Activated CD4-positive, alpha-beta T cell treated with anti-CD3 and anti-CD28 coated beads, Interleukin-2, amount 50 U/mL, for 1 hour (primary cell): ENCODE measurements at regions not wholly inside any gene's neighbourhood (a gene's known extent, or its start where the extent isn't known, plus 50 kb on each side); places are given as distances from the start of the nearest gene placed in this dataset.

Experiments used
- DNase-seq: peaks from one replicate; pipeline ENCODE4 v3.0.0-alpha.2; 2020

GRCh38 chr2:151153601-151154000 lies 108.1 kb downstream of the RBM43 start:
- no peak for DNase-seq

DNA sequence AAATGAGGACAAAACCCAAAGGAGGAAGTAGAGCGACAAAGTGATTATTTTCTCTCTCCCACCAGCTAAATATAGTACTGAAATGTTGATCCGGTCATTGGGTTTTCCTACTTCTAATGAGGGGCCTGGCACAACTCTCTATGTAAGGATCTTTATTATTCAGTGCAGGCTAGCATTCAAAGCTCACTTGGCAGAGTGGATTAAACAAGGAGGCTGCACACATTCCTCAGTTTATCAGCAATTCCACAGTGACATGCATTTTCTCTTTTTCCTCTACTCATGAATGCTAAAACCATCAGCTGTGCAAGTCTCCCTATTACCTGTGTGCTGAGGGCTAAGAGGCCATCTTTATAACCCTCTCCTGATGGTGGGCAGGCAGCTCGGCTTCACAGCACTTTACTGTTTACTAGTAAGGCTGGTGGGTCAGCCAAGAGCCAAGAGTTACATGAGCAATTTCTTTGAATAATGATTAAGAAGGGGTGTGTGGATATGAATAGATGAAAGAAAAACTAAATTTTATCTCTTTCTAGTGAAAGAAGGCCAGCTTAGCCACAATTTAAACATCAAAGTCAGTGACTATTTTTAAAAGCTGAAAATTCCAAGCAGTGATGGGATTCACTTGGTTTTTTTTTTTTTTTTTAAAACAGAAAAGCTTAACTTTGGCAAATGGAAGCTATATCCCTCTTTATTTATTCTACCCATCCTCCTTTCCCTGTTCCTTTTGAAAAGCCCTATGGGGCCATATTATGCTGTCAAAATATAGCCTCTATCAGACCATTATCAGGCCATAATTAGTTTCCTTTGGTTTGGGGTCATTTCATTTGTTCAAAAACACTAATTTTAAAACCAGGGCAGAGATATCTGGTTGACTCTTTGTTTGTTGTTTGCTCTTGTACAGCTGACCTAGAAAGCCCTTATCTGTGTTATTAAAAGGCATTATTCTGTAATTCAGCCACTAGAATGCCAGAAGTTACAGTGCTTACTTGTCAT lies 111.0 kb downstream of the RBM43 start:
- DNase-seq = no peak

GRCh38 chr2:151138507-151138906 lies 123.2 kb downstream of the RBM43 start:
- DNase-seq = no peak

DNA sequence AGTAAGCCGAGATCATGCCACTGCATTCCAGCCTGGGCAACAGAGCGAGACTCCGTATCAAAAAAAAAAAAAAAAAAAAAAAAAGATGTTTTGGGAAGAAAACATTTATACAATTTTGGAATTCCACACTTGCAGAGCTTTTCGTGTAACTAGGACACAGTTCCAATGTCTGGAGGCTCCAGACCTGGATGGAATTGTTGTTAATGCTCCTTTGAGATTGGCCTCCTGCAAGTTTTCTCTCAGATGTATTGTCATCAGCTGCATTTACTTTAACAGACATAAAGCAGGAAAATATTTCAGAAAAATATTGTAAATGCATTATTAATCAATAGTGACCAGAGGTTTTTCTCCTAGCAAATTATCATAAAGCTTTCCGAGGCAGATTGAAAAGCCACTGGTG lies 124.1 kb downstream of the RBM43 start:
- DNase-seq = no peak

- no peak for DNase-seq
Observed at GRCh38 chr2:151120011-151120410, 141.7 kb downstream of the RBM43 start.

DNA sequence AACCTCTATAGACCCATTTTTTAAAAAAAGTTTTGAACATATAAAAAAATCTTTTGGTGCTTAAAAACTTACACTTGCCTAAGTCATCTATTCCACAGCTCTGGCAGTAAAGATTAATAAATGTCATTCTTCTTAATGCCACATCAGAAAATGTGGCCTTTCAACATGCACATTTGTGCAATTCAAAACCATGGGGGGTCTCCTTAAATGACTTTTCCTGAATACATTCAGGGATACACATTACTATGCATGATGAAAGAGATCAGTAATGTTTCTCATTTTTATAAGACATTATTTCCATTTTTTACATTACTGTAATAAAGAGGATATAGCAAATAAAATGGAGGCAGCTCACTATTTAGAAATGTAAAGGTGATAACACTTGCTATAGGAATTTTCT lies 142.3 kb downstream of the RBM43 start:
- DNase-seq = no peak

DNA sequence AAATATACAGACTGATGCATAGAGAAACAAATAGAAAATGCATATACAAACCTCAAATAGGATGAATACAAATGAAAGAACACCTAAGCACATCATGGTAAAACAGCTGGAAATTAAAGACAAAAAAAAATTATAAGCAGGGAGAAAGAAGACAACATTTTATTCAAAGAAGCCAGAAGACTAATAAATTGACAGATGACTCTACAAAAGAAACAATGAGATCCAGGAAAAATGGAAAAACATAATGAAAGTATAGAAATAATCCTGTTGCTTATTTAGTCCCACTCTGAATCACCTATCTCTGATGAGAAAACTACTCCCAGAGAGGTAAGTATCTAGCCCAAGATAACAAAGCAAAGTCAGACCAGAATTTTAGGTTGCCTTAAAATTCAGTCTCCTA lies 143.4 kb downstream of the RBM43 start:
- no peak for DNase-seq

- DNase-seq = no peak
Observed at GRCh38 chr2:151114874-151115273, 146.8 kb downstream of the RBM43 start.

GRCh38 chr2:151113318-151113717 lies 148.3 kb downstream of the RBM43 start:
- DNase-seq = no peak

DNA sequence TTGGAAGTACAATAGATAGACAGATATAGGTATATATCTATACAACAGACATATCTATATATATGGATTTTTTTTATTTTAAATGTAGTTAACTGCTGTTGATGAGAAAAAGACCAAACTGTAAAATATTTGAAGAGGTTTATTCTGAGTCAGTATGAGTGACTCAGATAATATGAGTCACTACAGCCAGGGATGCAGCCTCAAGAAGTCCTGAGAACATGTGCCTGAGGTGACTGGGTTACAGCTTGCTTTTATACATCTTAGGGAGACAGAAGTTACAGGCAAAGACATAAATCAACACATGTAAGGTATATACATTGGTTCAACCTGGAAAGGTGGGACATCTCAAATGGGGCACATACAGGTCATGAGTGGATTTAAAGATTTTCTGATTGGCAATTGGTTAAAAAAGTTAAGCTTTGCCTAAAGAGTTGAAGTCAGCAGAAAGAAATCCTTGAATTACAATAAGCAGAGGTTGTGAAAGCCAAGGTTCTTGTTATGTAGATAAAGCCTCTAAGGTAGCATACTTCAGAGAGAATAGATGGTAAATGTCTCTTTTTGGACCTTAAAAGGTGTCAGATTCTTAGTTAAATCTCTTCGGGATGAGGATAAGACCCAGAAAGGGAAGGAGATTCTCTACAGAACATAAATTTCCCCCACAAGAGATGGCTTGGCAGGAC lies 149.9 kb downstream of the RBM43 start:
- no peak for DNase-seq

DNA sequence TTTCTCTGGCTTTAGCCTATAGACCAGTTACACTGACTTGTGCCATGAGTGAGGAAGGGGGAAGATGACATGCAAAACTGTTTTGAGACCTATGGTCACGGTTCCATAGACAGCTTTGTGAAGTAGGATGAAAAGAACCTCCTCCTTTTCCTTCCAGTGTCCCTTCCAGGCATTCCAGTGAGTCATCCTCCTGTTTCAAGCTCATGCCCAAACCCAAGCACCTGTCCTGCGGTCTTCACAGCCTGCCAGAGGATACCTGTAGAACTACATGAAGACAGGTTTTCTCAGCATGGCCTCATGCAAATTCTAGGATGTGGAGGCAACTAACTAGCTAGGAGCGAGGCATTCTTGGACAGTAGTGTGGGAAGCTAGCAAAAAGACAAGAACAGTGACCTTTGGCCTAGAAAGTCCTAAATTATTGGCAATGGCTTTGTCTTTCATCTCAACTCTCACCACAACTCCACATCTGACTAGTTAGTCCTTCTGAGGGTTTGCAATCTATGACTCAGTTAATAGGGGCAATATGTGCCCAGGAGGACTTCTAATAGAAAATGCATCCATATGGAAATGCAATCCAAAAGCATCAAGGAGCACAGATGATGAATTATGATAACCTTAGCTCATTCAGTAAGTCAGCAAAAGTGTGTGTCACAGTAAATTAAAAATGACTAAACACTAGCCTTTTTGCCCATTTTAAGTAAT lies 154.7 kb downstream of the RBM43 start:
- DNase-seq = no peak

DNA sequence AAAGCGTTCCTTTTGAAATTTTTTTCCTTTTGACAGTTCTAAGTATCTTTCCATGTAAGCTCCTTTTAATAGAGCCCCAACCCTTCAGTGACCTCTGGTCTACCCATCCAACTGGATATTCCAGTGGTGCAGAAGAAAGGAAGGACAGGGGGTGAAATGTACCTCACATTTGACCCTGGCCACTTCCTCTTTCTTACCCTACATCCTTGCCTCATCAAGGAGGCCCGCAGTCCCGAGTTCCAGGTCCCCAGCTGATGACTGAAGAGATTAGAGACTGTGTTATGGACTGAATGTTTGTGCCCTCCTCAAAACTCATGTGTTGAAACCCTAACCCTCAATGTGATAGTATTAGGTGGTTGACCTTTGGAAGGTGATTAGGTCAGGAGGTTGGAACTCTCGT lies 158.1 kb downstream of the RBM43 start:
- no peak for DNase-seq

DNA sequence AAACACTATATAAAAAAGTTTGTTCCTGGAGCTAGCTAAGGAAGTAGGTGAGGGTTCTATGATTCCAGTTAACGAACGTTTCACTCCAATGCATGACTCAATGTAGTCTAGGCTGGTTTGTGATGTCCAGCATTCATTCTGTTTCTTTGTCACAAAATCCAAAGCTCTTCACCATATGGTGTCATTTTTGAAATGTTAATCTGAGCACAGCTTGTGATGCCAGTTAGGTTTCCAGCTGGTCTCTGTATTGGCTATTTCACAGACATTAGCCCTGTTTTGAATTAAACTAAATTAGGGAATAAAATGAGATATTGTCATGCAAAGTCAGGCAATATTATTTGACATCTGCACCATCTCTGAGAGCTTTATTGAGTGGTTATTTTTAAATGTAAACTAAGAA lies 159.4 kb downstream of the RBM43 start:
- DNase-seq = no peak

DNA sequence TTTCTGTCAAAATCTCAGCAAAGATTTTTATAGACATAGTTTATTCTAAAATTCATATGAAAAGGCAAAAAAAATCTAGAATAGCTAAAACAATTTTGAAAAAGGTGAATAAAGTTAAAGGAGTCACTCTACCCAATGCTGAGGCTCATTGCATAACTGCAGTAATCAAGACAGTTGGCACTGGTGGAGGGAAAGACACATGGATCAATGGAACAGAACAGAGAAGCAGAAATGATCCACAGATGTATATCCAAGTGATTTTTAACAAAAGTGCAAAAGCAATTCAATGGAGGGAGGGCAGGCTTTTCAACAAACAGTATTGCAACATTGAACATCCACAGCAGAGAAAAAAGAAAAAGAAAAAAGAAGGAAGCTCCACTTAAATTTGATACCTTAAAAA lies 162.8 kb downstream of the RBM43 start:
- no peak for DNase-seq

GRCh38 chr2:151097895-151098294 lies 163.8 kb downstream of the RBM43 start:
- no peak for DNase-seq

DNA sequence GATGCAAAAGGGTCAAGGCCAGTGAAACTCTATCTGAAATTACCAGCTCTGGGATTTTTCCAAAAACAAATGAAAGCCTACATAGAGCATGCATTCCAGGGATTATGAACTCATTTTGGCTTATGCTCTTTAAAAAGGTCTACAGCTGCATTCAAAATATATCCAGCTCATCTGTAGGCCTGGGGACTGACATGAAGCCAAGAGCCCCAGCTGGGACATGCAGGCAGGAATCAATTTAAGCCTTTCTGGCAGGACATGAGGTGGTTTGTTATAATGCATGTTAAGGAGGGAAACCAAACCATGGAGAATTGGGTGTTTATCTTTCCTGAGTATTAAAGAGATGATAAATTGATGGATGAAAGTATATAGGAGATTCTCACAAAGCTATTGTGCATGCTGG lies 164.5 kb downstream of the RBM43 start:
- no peak for DNase-seq

- no peak for DNase-seq
Observed at GRCh38 chr2:151096235-151096634, 165.4 kb downstream of the RBM43 start.

DNA sequence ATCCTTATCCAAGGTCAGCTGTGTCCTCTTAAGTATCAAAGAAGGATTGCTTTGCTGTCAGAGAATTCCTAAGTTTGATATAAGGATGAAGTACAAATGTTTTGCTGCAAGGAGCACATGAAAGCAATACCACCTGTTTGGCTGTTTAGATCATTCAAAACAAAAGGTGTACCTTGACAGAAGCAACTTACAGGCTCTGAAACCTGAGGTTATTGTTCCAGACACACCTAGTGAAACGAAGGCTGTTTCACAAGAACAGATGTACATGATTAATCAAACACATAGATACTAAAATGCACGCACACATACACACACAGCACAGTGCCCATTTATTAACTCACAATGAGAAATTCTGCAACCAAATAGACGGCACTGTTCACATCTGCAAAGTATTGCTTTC lies 166.2 kb downstream of the RBM43 start:
- no peak for DNase-seq

GRCh38 chr2:151091583-151091982 lies 170.1 kb downstream of the RBM43 start:
- DNase-seq = no peak

DNA sequence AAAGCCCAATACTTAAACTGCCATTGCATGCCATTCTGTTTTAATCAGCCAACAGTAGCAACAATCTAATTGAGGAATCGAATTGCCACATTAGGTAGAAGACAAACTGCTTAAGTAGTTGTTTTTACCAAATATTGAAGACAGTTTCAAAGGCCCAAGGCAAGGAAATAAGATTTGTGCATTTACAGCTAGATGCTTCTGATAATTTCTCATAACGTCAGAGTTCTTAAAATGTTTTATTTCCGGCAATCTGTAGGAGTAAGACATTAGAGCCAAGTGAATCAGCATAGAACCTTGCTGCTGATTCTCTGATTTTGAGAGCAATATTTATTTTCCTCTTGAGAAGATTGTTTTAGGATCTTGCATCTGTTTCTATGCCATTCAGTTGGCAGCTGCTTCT lies 174.3 kb downstream of the RBM43 start:
- DNase-seq = no peak

DNA sequence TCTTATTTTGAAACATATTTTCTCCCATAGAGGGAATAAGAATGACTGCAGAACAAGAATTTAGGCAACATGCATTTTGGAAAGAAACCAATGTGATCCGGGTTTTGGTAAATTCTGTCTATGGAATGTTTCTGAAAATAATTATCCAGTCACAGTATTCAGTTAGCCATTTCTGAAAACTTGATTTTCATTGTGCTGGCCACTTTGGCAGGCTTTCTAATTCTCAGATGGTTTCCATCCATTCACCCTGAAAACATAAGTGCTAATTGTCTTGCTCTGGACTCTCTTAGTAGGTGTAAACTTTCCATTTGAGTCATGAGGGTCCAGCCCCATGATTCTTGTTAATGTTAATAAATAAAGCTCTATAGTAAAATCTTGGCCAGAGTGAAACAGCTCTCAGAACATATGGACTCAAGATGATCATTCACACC lies 176.5 kb downstream of the RBM43 start:
- DNase-seq = no peak

GRCh38 chr2:151083856-151084795 lies 177.5 kb downstream of the RBM43 start:
- no peak for DNase-seq
